Astrocyte of the spinal cord (primary cell): ENCODE measurements at regions not wholly inside any gene's neighbourhood (a gene's known extent, or its start where the extent isn't known, plus 50 kb on each side); places are given as distances from the start of the nearest gene placed in this dataset.

Source experiments
- DNase-seq: peaks from one replicate; pipeline ENCODE4 v3.0.0; 2011; ENCODE audit warnings: low read depth, low spot score
- H3K4me3 ChIP-seq: 2 replicates; pipeline ENCODE4 v1.5.1; 2011; ENCODE audit warnings: low read depth, mild to moderate bottlenecking, low read length, moderate library complexity
- in situ Hi-C: cut with HindIII; loops from 2 replicates; pipeline ENCODE4 v1.10.0; 2017; ENCODE audit warnings: low sequenced_read_pairs
- TF ChIP-seq, protein P1 (sequence below): IDR thresholded peaks from 2 replicates; pipeline ENCODE4 v1.5.1; 2012; ENCODE audit warnings: low read depth, mild to moderate bottlenecking, low read length, inconsistent platforms

- DNase-seq, result no peak
- no peak overlapping the region for H3K4me3 ChIP-seq
- TF ChIP-seq, protein P1, sequence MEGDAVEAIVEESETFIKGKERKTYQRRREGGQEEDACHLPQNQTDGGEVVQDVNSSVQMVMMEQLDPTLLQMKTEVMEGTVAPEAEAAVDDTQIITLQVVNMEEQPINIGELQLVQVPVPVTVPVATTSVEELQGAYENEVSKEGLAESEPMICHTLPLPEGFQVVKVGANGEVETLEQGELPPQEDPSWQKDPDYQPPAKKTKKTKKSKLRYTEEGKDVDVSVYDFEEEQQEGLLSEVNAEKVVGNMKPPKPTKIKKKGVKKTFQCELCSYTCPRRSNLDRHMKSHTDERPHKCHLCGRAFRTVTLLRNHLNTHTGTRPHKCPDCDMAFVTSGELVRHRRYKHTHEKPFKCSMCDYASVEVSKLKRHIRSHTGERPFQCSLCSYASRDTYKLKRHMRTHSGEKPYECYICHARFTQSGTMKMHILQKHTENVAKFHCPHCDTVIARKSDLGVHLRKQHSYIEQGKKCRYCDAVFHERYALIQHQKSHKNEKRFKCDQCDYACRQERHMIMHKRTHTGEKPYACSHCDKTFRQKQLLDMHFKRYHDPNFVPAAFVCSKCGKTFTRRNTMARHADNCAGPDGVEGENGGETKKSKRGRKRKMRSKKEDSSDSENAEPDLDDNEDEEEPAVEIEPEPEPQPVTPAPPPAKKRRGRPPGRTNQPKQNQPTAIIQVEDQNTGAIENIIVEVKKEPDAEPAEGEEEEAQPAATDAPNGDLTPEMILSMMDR, result no peak
- in situ Hi-C loops, result no loop called here
Observed at GRCh38 chr1:95408507-95409136, 174.6 kb downstream of the RWDD3 start.

- H3K4me3 ChIP-seq, result no peak overlapping the region
- no peak for DNase-seq
- TF ChIP-seq, protein P1, result no peak
- in situ Hi-C loops, result no loop called here
Observed at GRCh38 chr1:95409276-95409675, 175.3 kb downstream of the RWDD3 start.

DNA sequence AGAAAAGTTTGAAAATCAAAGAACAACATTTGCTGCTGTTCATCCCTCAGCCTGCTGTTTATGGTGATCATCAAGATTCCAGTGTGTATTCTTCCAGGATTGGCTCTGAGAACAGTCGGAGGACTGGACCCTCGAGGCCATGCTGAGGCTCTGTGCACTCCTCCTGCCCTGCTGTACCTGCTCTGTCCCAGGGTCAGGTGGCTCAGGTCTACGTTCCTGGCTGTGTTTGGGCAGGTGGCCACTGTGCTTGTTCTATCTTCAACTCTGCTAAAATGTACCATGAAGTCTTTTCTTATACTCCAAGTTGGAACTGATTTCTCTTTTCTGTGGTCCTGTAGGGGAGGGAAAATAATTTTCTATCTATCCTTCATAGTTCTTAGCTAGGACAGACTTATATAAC is 175.9 kb downstream of the RWDD3 start:
- in situ Hi-C loops, result no loop called here
- no peak overlapping the region for H3K4me3 ChIP-seq
- DNase-seq, result no peak
- TF ChIP-seq, protein P1, result no peak

DNA sequence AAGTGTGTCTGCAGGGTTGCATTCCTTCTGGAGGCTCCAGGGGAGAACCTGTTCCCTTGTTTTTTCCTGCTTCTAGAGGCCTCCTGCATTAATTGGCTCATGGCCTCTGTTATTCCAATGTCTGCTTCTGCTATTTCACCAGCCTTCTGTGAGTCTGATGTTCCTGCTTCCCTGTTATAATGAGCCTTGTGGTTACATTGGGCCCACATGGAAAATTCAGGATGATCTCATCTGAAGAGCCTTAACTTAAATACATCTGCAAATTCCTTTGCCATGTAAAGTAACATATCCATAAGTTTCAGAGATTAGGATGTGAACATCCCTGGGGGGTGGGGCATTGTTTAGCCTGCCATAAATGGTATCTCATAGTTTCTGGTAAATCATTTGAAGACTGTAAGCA is 181.1 kb downstream of the RWDD3 start:
- in situ Hi-C loops, result no loop called here
- TF ChIP-seq, protein P1, result no peak
- DNase-seq, result no peak
- H3K4me3 ChIP-seq, result no peak overlapping the region

GRCh38 chr1:95426772-95427171 is 192.8 kb downstream of the RWDD3 start:
- H3K4me3 ChIP-seq, result no peak overlapping the region
- in situ Hi-C loops, result no loop called here

GRCh38 chr1:95427525-95427924 is 193.5 kb downstream of the RWDD3 start:
- TF ChIP-seq, protein P1, result no peak
- in situ Hi-C loops, result no loop called here
- H3K4me3 ChIP-seq, result no peak overlapping the region
- DNase-seq, result no peak

More at GRCh38 chr1:95426772-95427171, 192.8 kb downstream of the RWDD3 start:
- TF ChIP-seq, protein P1, result no peak
- DNase-seq, result no peak
